AG09309 (cell line): ENCODE measurements at regions not wholly inside any gene's neighbourhood (a gene's known extent, or its start where the extent isn't known, plus 50 kb on each side); places are given as distances from the start of the nearest gene placed in this dataset.

ENCODE experiments used
- DNase-seq: peaks from one replicate; pipeline ENCODE4 v3.0.0-alpha.2; 2010; ENCODE audit warnings: low read depth
- H3K4me3 ChIP-seq: 2 replicates; pipeline ENCODE4 v1.5.1; 2011; ENCODE audit warnings: mild to moderate bottlenecking, low read depth, low read length, moderate library complexity; ENCODE audit not compliant: control insufficient read depth
- TF ChIP-seq, protein P1 (sequence below): IDR thresholded peaks from 2 replicates; pipeline ENCODE4 v1.5.1; 2011; ENCODE audit warnings: mild to moderate bottlenecking, low read depth, low read length, inconsistent platforms; ENCODE audit not compliant: insufficient read depth, control insufficient read depth; ENCODE audit errors: missing control alignments

DNA sequence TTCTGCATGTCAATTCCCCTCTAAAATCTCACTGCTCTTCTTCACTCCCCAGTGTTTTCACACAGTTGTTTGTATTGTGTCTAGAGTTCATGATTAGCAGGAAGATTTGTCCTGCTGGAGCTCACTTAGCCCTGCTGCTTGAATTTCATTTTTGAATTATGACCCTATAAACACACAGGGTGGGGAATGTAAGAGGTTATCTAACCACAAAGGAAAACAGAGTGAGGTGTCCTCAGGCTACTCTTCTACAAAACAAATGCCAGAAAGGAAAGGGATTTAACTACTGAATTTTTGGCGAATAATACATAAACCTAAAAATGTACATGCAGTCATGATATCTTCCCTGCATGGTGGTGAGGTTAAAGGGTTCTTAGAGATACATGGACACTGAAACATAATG lies 215.1 kb upstream of the CNTN4 start:
- DNase-seq = no peak
- no peak overlapping the region for H3K4me3 ChIP-seq
- TF ChIP-seq, protein P1, sequence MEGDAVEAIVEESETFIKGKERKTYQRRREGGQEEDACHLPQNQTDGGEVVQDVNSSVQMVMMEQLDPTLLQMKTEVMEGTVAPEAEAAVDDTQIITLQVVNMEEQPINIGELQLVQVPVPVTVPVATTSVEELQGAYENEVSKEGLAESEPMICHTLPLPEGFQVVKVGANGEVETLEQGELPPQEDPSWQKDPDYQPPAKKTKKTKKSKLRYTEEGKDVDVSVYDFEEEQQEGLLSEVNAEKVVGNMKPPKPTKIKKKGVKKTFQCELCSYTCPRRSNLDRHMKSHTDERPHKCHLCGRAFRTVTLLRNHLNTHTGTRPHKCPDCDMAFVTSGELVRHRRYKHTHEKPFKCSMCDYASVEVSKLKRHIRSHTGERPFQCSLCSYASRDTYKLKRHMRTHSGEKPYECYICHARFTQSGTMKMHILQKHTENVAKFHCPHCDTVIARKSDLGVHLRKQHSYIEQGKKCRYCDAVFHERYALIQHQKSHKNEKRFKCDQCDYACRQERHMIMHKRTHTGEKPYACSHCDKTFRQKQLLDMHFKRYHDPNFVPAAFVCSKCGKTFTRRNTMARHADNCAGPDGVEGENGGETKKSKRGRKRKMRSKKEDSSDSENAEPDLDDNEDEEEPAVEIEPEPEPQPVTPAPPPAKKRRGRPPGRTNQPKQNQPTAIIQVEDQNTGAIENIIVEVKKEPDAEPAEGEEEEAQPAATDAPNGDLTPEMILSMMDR = no peak

DNA sequence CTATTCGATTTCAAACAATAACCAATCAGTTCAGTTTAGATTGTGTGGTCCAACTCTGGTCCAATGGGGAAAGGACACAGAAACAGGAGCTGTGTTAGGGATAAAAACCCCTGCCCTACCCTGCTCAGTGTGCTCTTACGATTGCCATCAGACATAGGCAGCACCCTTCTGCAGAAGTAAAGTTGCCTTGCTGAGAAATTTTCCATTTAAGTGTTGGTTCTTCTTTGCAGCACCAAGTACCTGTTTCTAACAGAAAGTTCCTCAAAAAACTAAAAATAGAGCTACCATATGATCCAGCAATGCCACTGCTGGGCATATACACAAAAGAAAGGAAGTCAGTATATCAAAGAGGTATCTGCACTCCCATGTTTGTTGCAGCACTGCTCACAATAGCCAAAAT lies 206.2 kb upstream of the CNTN4 start:
- no peak for DNase-seq
- TF ChIP-seq, protein P1 = no peak
- H3K4me3 ChIP-seq = no peak overlapping the region

DNA sequence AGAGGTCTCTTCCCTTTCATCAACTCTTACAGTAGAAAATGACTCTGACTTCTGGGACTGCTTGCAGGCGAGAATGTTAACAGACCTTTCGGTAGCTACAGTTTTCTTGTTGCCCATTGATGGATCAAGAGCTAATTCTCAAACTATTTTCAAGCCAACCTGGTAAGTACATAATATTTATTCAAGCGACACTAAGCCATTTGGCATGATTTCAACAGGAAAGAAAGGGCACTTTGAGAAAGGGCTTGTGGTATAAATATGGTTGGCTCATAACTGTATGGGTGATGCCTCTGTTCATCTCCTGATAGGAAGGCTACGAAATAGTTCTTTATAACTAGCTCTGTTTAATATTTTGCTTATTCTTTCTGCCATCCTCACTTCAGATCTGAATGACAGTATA lies 196.2 kb upstream of the CNTN4 start:
- H3K4me3 ChIP-seq = no peak overlapping the region
- TF ChIP-seq, protein P1 = no peak
- no peak for DNase-seq

DNA sequence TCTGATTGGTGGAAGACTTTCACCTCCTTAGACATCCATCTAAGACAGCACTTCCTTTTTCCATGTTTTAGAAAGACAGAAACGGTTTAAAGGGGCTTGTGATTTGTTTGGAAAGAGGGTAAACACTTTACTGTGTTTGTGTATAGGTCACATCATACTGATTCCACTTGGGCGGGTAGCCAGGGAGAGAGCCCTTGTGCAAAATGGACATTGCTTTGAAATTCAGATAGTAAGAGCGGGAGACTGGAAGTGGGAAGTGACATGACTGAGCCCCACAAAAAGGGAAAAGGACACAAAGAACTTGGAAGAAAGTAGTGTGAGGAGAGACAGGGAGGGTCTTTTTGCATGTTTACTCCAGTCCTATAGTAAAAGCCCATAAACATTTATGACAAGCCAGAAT lies 195.6 kb upstream of the CNTN4 start:
- DNase-seq = no peak
- TF ChIP-seq, protein P1 = no peak
- H3K4me3 ChIP-seq = no peak overlapping the region

DNA sequence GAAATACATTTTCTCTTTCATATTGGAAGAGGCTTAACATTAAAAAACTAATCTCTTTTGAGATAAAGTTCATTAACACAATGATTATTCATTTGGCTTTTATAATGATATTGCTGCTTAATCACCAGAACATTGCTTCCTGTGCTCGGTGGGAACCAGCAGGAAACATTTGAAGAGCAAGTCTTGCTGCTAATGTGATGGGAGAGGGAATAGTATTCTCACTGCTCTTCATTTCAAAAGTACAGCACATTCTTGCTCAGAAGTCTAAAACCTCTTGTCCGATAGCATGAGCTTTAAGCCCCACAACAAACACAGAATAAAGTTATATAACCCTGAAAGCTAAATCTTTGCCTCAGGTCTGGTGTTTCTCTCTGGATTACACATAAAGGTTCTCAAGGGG lies 190.8 kb upstream of the CNTN4 start:
- no peak for DNase-seq
- H3K4me3 ChIP-seq = no peak overlapping the region
- TF ChIP-seq, protein P1 = no peak

DNA sequence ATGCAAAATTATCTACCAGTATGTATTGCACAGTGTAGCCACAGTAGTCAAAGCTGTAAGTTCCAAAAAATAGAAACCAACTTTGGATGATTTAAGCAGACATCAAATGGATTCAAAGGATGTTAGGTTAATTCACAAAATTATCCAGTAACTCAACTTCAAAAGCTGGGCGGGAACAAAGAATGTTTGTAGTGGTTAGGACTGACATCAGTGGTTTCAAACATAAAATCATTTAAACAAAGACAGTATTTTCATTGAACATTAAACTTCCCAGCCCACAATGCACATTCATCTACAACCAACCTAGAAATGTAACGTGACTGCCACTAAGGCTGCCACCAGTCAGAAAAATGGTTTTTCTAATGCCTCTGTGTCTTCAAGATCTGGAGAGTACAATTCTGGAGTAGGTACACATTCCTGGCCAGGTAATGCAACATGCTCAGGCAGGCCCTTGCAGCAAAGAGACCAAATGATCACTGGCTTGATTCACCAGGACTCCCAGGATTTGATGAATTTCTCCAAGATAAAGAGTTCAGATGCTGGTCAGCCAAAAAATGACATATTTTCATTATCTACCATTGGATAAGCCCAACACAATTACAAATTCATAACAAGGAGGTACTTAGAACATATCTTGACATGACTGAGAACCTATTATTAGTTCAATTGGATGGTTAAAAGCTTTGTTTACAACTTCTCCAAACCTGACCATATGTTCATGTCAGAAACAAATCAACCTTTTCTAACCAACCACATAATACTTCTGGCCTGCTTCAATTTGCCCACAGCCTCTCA lies 189.8 kb upstream of the CNTN4 start:
- TF ChIP-seq, protein P1 = no peak
- DNase-seq = no peak
- no peak overlapping the region for H3K4me3 ChIP-seq
